ENCODE measurements at regions not wholly inside any gene's neighbourhood (a gene's known extent, or its start where the extent isn't known, plus 50 kb on each side); places are given as distances from the start of the nearest gene placed in this dataset.

- Mint-ChIP-seq H3K27me3 (ENCODE audit: unreplicated experiment) (no peaks in the 10 kb centered on the region), H3K36me3 (ENCODE audit: unreplicated experiment) (no peaks in the 10 kb centered on the region), H3K4me1 (ENCODE audit: unreplicated experiment) (peaks cover 29% of the 10 kb centered on the region), H3K4me3 (ENCODE audit: unreplicated experiment) (no peak overlapping the region), H3K27ac (ENCODE audit: unreplicated experiment) (no peak overlapping the region), H3K9me3 (ENCODE audit: unreplicated experiment) (peaks cover 5% of the 10 kb centered on the region)
- no peak for TF ChIP-seq CTCF (IDR thresholded peaks at IDR 0.05)
- DNase-seq (ENCODE audit: extremely low spot score, unreplicated experiment) = no peak
These were observed 122.9 kb upstream of the COL3A1 start for GRCh38 chr2:188851311-188851710.

DNA sequence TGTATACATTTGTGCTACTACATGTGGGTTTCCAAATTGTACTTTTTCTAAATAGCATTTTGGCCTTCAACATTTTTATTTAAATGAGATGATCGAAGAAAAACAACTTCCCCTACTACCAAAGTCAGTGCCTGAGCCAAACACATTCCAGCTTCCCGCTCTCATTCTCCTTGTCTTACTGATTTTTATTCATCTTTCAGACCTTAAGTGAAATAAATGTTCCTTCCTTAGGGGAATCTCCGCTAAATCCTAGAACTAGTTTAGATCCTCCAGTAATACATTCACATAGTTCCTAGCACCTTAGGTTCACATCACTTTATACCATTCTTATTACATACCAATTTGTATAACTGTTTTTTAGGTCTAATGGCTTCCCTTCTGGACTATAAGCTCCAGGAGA lies 122.3 kb upstream of the COL3A1 start:
- Mint-ChIP-seq H3K4me3 (ENCODE audit: unreplicated experiment) (no peak overlapping the region), H3K27ac (ENCODE audit: unreplicated experiment) (no peak overlapping the region), H3K27me3 (ENCODE audit: unreplicated experiment) (no peaks in the 10 kb centered on the region), H3K4me1 (ENCODE audit: unreplicated experiment) (peaks cover 29% of the 10 kb centered on the region), H3K36me3 (ENCODE audit: unreplicated experiment) (no peaks in the 10 kb centered on the region), H3K9me3 (ENCODE audit: unreplicated experiment) (no peaks in the 10 kb centered on the region)
- no peak for DNase-seq (ENCODE audit: extremely low spot score, unreplicated experiment)
- no peak for TF ChIP-seq CTCF (IDR thresholded peaks at IDR 0.05)

DNA sequence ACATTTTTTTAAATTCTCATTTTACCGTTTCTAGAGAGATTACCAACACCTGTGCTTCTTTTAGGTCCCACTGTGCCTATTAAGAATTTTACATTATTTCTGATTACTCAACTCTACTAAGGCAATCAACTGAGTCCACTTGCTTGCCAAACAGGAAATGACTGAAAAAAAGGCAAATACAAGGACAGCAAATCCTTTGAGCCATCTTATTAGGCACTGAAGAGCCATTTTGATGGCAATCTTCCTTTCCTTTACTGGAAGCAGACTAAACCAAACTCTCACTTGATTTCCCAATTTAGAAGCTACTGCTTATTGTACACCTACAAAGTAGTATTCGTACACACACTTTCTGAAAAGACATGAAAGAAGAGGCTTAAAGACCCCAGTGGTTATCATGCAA lies 121.4 kb upstream of the COL3A1 start:
- no peak overlapping the region for H3K4me3 Mint-ChIP-seq (ENCODE audit: unreplicated experiment)
- no peak for TF ChIP-seq CTCF (IDR thresholded peaks at IDR 0.05)
- no peaks in the 10 kb centered on the region for H3K9me3 Mint-ChIP-seq (ENCODE audit: unreplicated experiment)
- no peak overlapping the region for H3K27ac Mint-ChIP-seq (ENCODE audit: unreplicated experiment)
- H3K4me1 Mint-ChIP-seq (ENCODE audit: unreplicated experiment) = peaks cover 29% of the 10 kb centered on the region
- no peaks in the 10 kb centered on the region for H3K27me3 Mint-ChIP-seq (ENCODE audit: unreplicated experiment)
- no peak for DNase-seq (ENCODE audit: extremely low spot score, unreplicated experiment)
- no peaks in the 10 kb centered on the region for H3K36me3 Mint-ChIP-seq (ENCODE audit: unreplicated experiment)

DNA sequence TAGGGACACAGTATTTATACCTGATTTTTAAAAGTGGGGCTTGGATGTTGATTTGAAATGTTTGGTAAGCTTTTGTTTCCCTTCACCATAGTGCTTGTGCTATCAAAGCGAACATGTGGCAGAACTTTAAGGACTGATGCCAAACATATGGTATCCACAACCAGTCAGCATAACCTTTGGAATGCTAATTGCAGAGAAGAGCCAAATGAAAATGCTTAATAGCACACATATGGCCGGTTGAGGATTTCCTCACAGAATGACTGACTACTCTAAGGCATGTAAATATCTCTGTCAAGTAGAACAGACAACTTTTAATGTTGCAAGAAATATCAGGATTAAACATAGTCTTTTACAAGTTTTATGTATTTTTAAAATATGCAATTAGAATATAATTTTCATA lies 120.9 kb upstream of the COL3A1 start:
- Mint-ChIP-seq H3K27me3 (ENCODE audit: unreplicated experiment) (no peaks in the 10 kb centered on the region), H3K4me3 (ENCODE audit: unreplicated experiment) (no peak overlapping the region), H3K36me3 (ENCODE audit: unreplicated experiment) (no peaks in the 10 kb centered on the region), H3K4me1 (ENCODE audit: unreplicated experiment) (peaks cover 24% of the 10 kb centered on the region), H3K9me3 (ENCODE audit: unreplicated experiment) (no peaks in the 10 kb centered on the region), H3K27ac (ENCODE audit: unreplicated experiment) (peak overlapping the region; percentile 23)
- no peak for TF ChIP-seq CTCF (IDR thresholded peaks at IDR 0.05)
- no peak for DNase-seq (ENCODE audit: extremely low spot score, unreplicated experiment)

GRCh38 chr2:188865681-188866080 lies 108.5 kb upstream of the COL3A1 start:
- Mint-ChIP-seq H3K27ac (ENCODE audit: unreplicated experiment) (no peak overlapping the region), H3K27me3 (ENCODE audit: unreplicated experiment) (no peaks in the 10 kb centered on the region), H3K36me3 (ENCODE audit: unreplicated experiment) (peaks cover 11% of the 10 kb centered on the region), H3K9me3 (ENCODE audit: unreplicated experiment) (peaks cover 35% of the 10 kb centered on the region), H3K4me3 (ENCODE audit: unreplicated experiment) (no peak overlapping the region), H3K4me1 (ENCODE audit: unreplicated experiment) (peaks cover 12% of the 10 kb centered on the region)
- no peak for TF ChIP-seq CTCF (IDR thresholded peaks at IDR 0.05)
- DNase-seq (ENCODE audit: extremely low spot score, unreplicated experiment) = no peak

Measured in osteocyte (in vitro differentiated cells).